ENCODE measurements at regions not wholly inside any gene's neighbourhood (a gene's known extent, or its start where the extent isn't known, plus 50 kb on each side); places are given as distances from the start of the nearest gene placed in this dataset.

DNA sequence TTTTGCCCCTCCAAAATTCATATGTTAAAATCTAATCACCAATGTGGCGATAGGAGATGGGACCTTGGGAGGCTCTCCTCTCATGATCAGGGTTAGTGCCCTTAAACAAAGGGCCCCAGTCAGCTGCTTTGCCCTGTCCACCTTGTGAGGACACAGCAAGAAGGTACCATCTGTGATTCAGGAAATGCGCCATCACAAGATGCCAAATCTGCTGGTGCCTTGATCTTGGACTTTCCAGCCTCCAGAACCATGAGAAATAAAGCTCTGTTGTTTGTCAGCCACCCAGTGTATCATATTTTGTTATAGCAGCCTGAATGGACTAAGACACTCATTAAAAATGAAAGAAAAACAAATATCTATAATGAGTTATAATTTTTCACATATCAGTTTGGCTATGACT, 63.0 kb upstream of the NKD1 start:
- Histone ChIP-seq H3K4me1 (ENCODE audit: insufficient read depth, low read length, poor library complexity, severe bottlenecking) (no peaks in the 10 kb centered on the region), H3K4me3 (ENCODE audit: low read depth, low read length, poor library complexity, severe bottlenecking) (no peak overlapping the region), H3K4me2 (ENCODE audit: low read length) (no peak overlapping the region), H3K9me3 (ENCODE audit: low read length) (no peaks in the 10 kb centered on the region), H3K27ac (ENCODE audit: low read depth, low read length, poor library complexity, severe bottlenecking) (no peak overlapping the region), H2AFZ (ENCODE audit: low read length) (no peak overlapping the region), H3K36me3 (ENCODE audit: insufficient read depth, low read length) (no peaks in the 10 kb centered on the region), H3K79me2 (ENCODE audit: insufficient read depth, low read depth, low read length) (no peaks in the 10 kb centered on the region), H4K20me1 (ENCODE audit: insufficient read depth, low read length) (no peaks in the 10 kb centered on the region), H3K9me2 (ENCODE audit: insufficient read depth, low read length) (no peaks in the 10 kb centered on the region)
- BruUV-seq (replicated peaks): no TSS peak
- ChIA-PET CTCF (ENCODE audit: unreplicated experiment) (no interaction called here), POLR2A (no interaction called here)
- TF ChIP-seq EZH2phosphoT487 (IDR thresholded peaks at IDR 0.05; ENCODE audit: borderline replicate concordance, low read depth, low read length): no peak
- TF ChIP-seq, protein P1, sequence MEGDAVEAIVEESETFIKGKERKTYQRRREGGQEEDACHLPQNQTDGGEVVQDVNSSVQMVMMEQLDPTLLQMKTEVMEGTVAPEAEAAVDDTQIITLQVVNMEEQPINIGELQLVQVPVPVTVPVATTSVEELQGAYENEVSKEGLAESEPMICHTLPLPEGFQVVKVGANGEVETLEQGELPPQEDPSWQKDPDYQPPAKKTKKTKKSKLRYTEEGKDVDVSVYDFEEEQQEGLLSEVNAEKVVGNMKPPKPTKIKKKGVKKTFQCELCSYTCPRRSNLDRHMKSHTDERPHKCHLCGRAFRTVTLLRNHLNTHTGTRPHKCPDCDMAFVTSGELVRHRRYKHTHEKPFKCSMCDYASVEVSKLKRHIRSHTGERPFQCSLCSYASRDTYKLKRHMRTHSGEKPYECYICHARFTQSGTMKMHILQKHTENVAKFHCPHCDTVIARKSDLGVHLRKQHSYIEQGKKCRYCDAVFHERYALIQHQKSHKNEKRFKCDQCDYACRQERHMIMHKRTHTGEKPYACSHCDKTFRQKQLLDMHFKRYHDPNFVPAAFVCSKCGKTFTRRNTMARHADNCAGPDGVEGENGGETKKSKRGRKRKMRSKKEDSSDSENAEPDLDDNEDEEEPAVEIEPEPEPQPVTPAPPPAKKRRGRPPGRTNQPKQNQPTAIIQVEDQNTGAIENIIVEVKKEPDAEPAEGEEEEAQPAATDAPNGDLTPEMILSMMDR (conservative IDR thresholded peaks at IDR 0.05; ENCODE audit: low read length): no peak
- intact Hi-C loops (cut with micrococcal nuclease; ENCODE audit: unreplicated experiment): no loop called here
- no peak for DNase-seq (ENCODE audit: low spot score)

DNA sequence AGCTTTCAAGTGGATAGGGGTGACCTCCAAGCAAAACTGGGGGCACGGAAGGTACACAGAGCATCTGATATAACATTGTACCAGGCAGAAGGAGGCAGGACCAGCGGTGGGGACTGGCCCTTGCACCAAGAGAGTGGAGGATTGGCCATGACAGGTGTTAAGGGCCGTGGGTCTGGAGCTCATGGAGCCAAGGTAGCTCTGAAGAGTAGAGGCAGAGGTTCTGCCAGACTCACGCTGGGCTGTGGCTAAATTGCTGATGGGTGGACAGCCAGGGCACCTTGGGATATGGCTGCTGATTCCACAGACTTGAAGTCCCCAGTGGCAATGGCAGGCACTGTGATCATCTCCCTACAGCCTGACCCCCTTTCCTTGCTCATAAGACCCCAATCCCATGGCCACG, 65.9 kb upstream of the NKD1 start:
- ChIA-PET CTCF (ENCODE audit: unreplicated experiment) (no interaction called here), POLR2A (interaction anchor here (0.6 kb wide), 1 partner anchor 130 kb away, joined by 4 read pairs; no protein-coding TSS in a partner anchor)
- H3K4me1 ChIP-seq (ENCODE audit: insufficient read depth, low read length, poor library complexity, severe bottlenecking): no peaks in the 10 kb centered on the region
- no peaks in the 10 kb centered on the region for H3K79me2 ChIP-seq (ENCODE audit: insufficient read depth, low read depth, low read length)
- BruUV-seq (replicated peaks): no TSS peak
- H3K4me3 ChIP-seq (ENCODE audit: low read depth, low read length, poor library complexity, severe bottlenecking): no peak overlapping the region
- H3K9me3 ChIP-seq (ENCODE audit: low read length): no peaks in the 10 kb centered on the region
- intact Hi-C loops (cut with micrococcal nuclease; ENCODE audit: unreplicated experiment): no loop called here
- H3K27ac ChIP-seq (ENCODE audit: low read depth, low read length, poor library complexity, severe bottlenecking): no peak overlapping the region
- TF ChIP-seq, protein P1 (conservative IDR thresholded peaks at IDR 0.05; ENCODE audit: low read length): no peak
- no peak for TF ChIP-seq EZH2phosphoT487 (IDR thresholded peaks at IDR 0.05; ENCODE audit: borderline replicate concordance, low read depth, low read length)
- DNase-seq (ENCODE audit: low spot score): no peak
- no peaks in the 10 kb centered on the region for H4K20me1 ChIP-seq (ENCODE audit: insufficient read depth, low read length)
- H3K4me2 ChIP-seq (ENCODE audit: low read length): no peak overlapping the region
- no peaks in the 10 kb centered on the region for H3K36me3 ChIP-seq (ENCODE audit: insufficient read depth, low read length)
- H2AFZ ChIP-seq (ENCODE audit: low read length): no peak overlapping the region
- H3K9me2 ChIP-seq (ENCODE audit: insufficient read depth, low read length): no peaks in the 10 kb centered on the region

DNA sequence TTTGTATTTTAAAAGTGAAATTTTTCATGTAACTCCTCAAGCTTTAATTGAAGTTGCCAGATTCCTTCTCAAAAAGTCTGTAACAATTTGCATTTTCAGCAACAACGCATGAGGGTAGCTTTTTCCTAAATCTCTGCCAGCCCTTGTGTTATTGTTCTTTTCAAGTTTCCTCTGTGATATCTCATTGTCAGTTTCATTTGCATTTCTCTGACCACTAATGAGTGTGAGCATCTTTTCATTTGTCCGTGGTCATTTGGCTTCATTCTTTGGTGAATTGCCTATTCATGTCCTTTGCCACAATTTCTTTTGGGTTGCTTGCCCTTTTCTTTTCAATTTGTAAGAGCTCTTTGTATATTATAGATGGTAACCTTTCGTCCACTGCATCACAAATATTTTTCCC, 68.0 kb upstream of the NKD1 start:
- TF ChIP-seq EZH2phosphoT487 (IDR thresholded peaks at IDR 0.05; ENCODE audit: borderline replicate concordance, low read depth, low read length): no peak
- TF ChIP-seq, protein P1 (conservative IDR thresholded peaks at IDR 0.05; ENCODE audit: low read length): no peak
- no peaks in the 10 kb centered on the region for H3K36me3 ChIP-seq (ENCODE audit: insufficient read depth, low read length)
- H3K9me2 ChIP-seq (ENCODE audit: insufficient read depth, low read length): no peaks in the 10 kb centered on the region
- CTCF ChIA-PET (ENCODE audit: unreplicated experiment): no interaction called here
- intact Hi-C loops (cut with micrococcal nuclease; ENCODE audit: unreplicated experiment): no loop called here
- no peaks in the 10 kb centered on the region for H3K4me1 ChIP-seq (ENCODE audit: insufficient read depth, low read length, poor library complexity, severe bottlenecking)
- no peaks in the 10 kb centered on the region for H3K79me2 ChIP-seq (ENCODE audit: insufficient read depth, low read depth, low read length)
- no peaks in the 10 kb centered on the region for H3K9me3 ChIP-seq (ENCODE audit: low read length)
- H3K27ac ChIP-seq (ENCODE audit: low read depth, low read length, poor library complexity, severe bottlenecking): no peak overlapping the region
- H4K20me1 ChIP-seq (ENCODE audit: insufficient read depth, low read length): no peaks in the 10 kb centered on the region
- no peak overlapping the region for H3K4me2 ChIP-seq (ENCODE audit: low read length)
- no peak for DNase-seq (ENCODE audit: low spot score)
- POLR2A ChIA-PET: interaction anchor here (0.7 kb wide), 3 partner anchors 32 to 800 kb away, joined by 3 to 6 read pairs (median 5); no protein-coding TSS in a partner anchor
- H3K4me3 ChIP-seq (ENCODE audit: low read depth, low read length, poor library complexity, severe bottlenecking): no peak overlapping the region
- H2AFZ ChIP-seq (ENCODE audit: low read length): no peak overlapping the region
- no TSS peak for BruUV-seq (replicated peaks)
